IPS DF 6.9 (cell line): ENCODE measurements at regions not wholly inside any gene's neighbourhood (a gene's known extent, or its start where the extent isn't known, plus 50 kb on each side); places are given as distances from the start of the nearest gene placed in this dataset.
"Not testable (repeated sequence)": the region's sequence is repeated elsewhere in the genome, so short reads cannot be mapped to it uniquely, and the experiment has no call there.

Experiments
- DNase-seq: peaks from one replicate; pipeline ENCODE4 v3.0.0-alpha.2; 2013; ENCODE audit warnings: low read depth, low spot score
- H3K27ac ChIP-seq: one replicate; pipeline ENCODE4 v1.5.1; 2013; ENCODE audit warnings: low read length, control low read depth
- H3K27me3 ChIP-seq: 2 replicates; pipeline ENCODE4 v1.6.1; 2013; ENCODE audit warnings: mild to moderate bottlenecking, low read length; ENCODE audit not compliant: control insufficient read depth, insufficient read depth
- H3K36me3 ChIP-seq: 2 replicates; pipeline ENCODE4 v1.6.1; 2013; ENCODE audit warnings: low read length; ENCODE audit not compliant: control insufficient read depth, insufficient read depth
- H3K4me1 ChIP-seq: 2 replicates; pipeline ENCODE4 v1.6.1; 2013; ENCODE audit warnings: low read length; ENCODE audit not compliant: control insufficient read depth, insufficient read depth
- H3K4me3 ChIP-seq: 2 replicates; pipeline ENCODE4 v1.5.1; 2013; ENCODE audit warnings: mild to moderate bottlenecking, low read length
- H3K9me3 ChIP-seq: 2 replicates; pipeline ENCODE4 v1.6.1; 2013; ENCODE audit warnings: low read length, inconsistent platforms; ENCODE audit not compliant: control insufficient read depth, insufficient read depth
- WGBS: extraction: QIAGEN DNeasy Blood & Tissue Kit; methylation state at CpG from one replicate; pipeline ENCODE4 v1.1.7; 2013; ENCODE audit warnings: mixed read lengths, missing lambda C conversion rate; ENCODE audit not compliant: insufficient read length, insufficient coverage; 5-methylcytosine and 5-hydroxymethylcytosine counted together

GRCh38 chr2:226464380-226464779 lies 335.2 kb downstream of the IRS1 start:
- no peaks in the 10 kb centered on the region for H3K27me3 ChIP-seq
- no peaks in the 10 kb centered on the region for H3K36me3 ChIP-seq
- no CpG with 5 or more reads among the region's 4 CpGs for WGBS
- H3K9me3 ChIP-seq = no peaks in the 10 kb centered on the region
- no peak for DNase-seq
- no peak overlapping the region for H3K27ac ChIP-seq
- no peaks in the 10 kb centered on the region for H3K4me1 ChIP-seq
- no peak overlapping the region for H3K4me3 ChIP-seq

- Histone ChIP-seq H3K9me3 (no peaks in the 10 kb centered on the region), H3K4me1 (no peaks in the 10 kb centered on the region), H3K36me3 (no peaks in the 10 kb centered on the region), H3K27ac (no peak overlapping the region), H3K4me3 (no peak overlapping the region), H3K27me3 (no peaks in the 10 kb centered on the region)
- DNase-seq = no peak
- no CpG with 5 or more reads among the region's 2 CpGs for WGBS
Measured at GRCh38 chr2:226463154-226463553, 336.5 kb downstream of the IRS1 start.

GRCh38 chr2:226461981-226462380 lies 337.6 kb downstream of the IRS1 start:
- no peaks in the 10 kb centered on the region for H3K36me3 ChIP-seq
- no peak overlapping the region for H3K27ac ChIP-seq
- H3K4me1 ChIP-seq = no peaks in the 10 kb centered on the region
- H3K4me3 ChIP-seq = no peak overlapping the region
- WGBS = no CpG with 5 or more reads among the region's 4 CpGs
- no peaks in the 10 kb centered on the region for H3K27me3 ChIP-seq
- no peaks in the 10 kb centered on the region for H3K9me3 ChIP-seq
- no peak for DNase-seq

GRCh38 chr2:226456144-226456543 lies 343.5 kb downstream of the IRS1 start:
- H3K4me1 ChIP-seq, DNase-seq, H3K36me3 ChIP-seq, H3K9me3 ChIP-seq, H3K27me3 ChIP-seq, H3K27ac ChIP-seq, H3K4me3 ChIP-seq: not testable (repeated sequence)
- WGBS = no CpG with 5 or more reads among the region's 1 CpG

GRCh38 chr2:226452768-226453167 lies 346.9 kb downstream of the IRS1 start:
- Histone ChIP-seq H3K27ac (no peak overlapping the region), H3K27me3 (no peaks in the 10 kb centered on the region; the same call in 1 of the 2 replicates), H3K4me3 (no peak overlapping the region), H3K4me1 (no peaks in the 10 kb centered on the region), H3K9me3 (no peaks in the 10 kb centered on the region), H3K36me3 (no peaks in the 10 kb centered on the region)
- WGBS = no CpG with 5 or more reads among the region's 2 CpGs
- no peak for DNase-seq

- DNase-seq = no peak
- no peak overlapping the region for H3K4me3 ChIP-seq
- WGBS = no CpG with 5 or more reads among the region's 2 CpGs
- H3K27me3 ChIP-seq = no peaks in the 10 kb centered on the region; the same call in 1 of the 2 replicates
- no peaks in the 10 kb centered on the region for H3K36me3 ChIP-seq
- H3K27ac ChIP-seq = no peak overlapping the region
- H3K9me3 ChIP-seq = no peaks in the 10 kb centered on the region
- no peaks in the 10 kb centered on the region for H3K4me1 ChIP-seq
Measured at GRCh38 chr2:226451486-226451885, 348.1 kb downstream of the IRS1 start.

GRCh38 chr2:226450141-226450540 lies 349.5 kb downstream of the IRS1 start:
- no CpG with 5 or more reads among the region's 6 CpGs for whole genome bisulfite sequencing
- no peaks in the 10 kb centered on the region for H3K36me3 ChIP-seq
- H3K4me3 ChIP-seq = no peak overlapping the region
- no peaks in the 10 kb centered on the region; the same call in 1 of the 2 replicates for H3K27me3 ChIP-seq
- no peaks in the 10 kb centered on the region for H3K4me1 ChIP-seq
- H3K9me3 ChIP-seq = no peaks in the 10 kb centered on the region
- no peak for DNase-seq
- no peak overlapping the region for H3K27ac ChIP-seq

- DNase-seq = no peak
- Histone ChIP-seq H3K4me1 (no peaks in the 10 kb centered on the region; the same call in 1 of the 2 replicates), H3K27ac (no peak overlapping the region), H3K36me3 (no peaks in the 10 kb centered on the region), H3K9me3 (no peaks in the 10 kb centered on the region), H3K4me3 (no peak overlapping the region), H3K27me3 (no peaks in the 10 kb centered on the region; the same call in 1 of the 2 replicates)
- WGBS = no CpG with 5 or more reads among the region's 5 CpGs
Measured at GRCh38 chr2:226447338-226448300, 352.0 kb downstream of the IRS1 start.

GRCh38 chr2:226446406-226447001 lies 353.1 kb downstream of the IRS1 start:
- H3K27ac ChIP-seq = no peak overlapping the region
- no peaks in the 10 kb centered on the region for H3K9me3 ChIP-seq
- WGBS = no CpG with 5 or more reads among the region's 3 CpGs
- H3K4me3 ChIP-seq = no peak overlapping the region
- no peak for DNase-seq
- no peaks in the 10 kb centered on the region; the same call in 1 of the 2 replicates for H3K4me1 ChIP-seq
- H3K36me3 ChIP-seq = no peaks in the 10 kb centered on the region
- H3K27me3 ChIP-seq = no peaks in the 10 kb centered on the region; the same call in 1 of the 2 replicates

- no CpG with 5 or more reads among the region's 5 CpGs for WGBS
- H3K4me3 ChIP-seq = no peak overlapping the region
- no peaks in the 10 kb centered on the region for H3K9me3 ChIP-seq
- H3K4me1 ChIP-seq = no peaks in the 10 kb centered on the region; the same call in 1 of the 2 replicates
- no peak for DNase-seq
- H3K27ac ChIP-seq = no peak overlapping the region
- no peaks in the 10 kb centered on the region for H3K36me3 ChIP-seq
- H3K27me3 ChIP-seq = no peaks in the 10 kb centered on the region; the same call in 1 of the 2 replicates
Measured at GRCh38 chr2:226445216-226445861, 354.3 kb downstream of the IRS1 start.
